ENCODE measurements at regions not wholly inside any gene's neighbourhood (a gene's known extent, or its start where the extent isn't known, plus 50 kb on each side); places are given as distances from the start of the nearest gene placed in this dataset.
A peak's percentile ranks its signal among the peaks of the same experiment; 100 is the strongest.

DNA sequence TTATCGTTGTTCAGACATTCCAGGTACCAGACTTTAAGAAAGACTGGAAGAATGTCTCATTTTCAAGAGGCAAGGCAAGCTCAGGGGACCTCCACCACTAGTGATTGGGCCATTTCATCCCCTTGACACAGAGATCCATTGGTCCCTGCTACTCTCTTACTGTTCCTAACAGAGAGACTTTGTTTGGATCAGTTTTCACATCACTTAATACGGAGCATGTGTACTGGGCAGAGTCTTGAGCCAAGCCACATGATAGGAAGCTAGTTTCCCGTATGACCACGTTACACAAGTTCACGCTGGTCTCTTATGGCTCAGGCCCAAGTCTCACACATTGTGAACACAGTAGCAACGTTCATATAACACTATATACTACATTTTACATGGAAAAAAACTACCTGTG, 269.9 kb downstream of the BAMBI start:
- TF ChIP-seq EZH2 (IDR thresholded peaks at IDR 0.05; ENCODE audit: insufficient read depth, low read length), result no peak
- TF ChIP-seq CTCF (IDR thresholded peaks at IDR 0.05; ENCODE audit: insufficient read depth, low read depth, low read length), result no peak
- H3K4me1 ChIP-seq (ENCODE audit: insufficient read depth, low read length), result peaks cover 14% of the 10 kb centered on the region
- no peaks in the 10 kb centered on the region for H3K36me3 ChIP-seq (ENCODE audit: insufficient read depth, low read length)
- no peaks in the 10 kb centered on the region for H3K27me3 ChIP-seq (ENCODE audit: insufficient read depth, low read length)
- peak overlapping the region; percentile 16 for H3K9ac ChIP-seq (ENCODE audit: low read length)
- H3K27me3 Mint-ChIP-seq (ENCODE audit: low read depth, unreplicated experiment), result no peaks in the 10 kb centered on the region
- FAIRE-seq (no peak), DNase-seq (ENCODE audit: low read depth) (peak; percentile 61)
- peak overlapping the region; percentile 52 for H3K4me2 ChIP-seq (ENCODE audit: low read length)
- H3K79me2 ChIP-seq (ENCODE audit: insufficient read depth, low read length), result no peaks in the 10 kb centered on the region
- peaks cover 16% of the 10 kb centered on the region for H3K4me1 Mint-ChIP-seq (ENCODE audit: low read depth, unreplicated experiment)
- H3K36me3 Mint-ChIP-seq (ENCODE audit: low read depth, unreplicated experiment), result no peaks in the 10 kb centered on the region
- H3K27ac ChIP-seq (ENCODE audit: low read depth, low read length), result peak overlapping the region; percentile 52
- H3K9me3 Mint-ChIP-seq (ENCODE audit: unreplicated experiment), result peaks cover 5% of the 10 kb centered on the region
- H3K4me3 ChIP-seq (ENCODE audit: insufficient read depth, low read depth, low read length), result no peak overlapping the region
- no peaks in the 10 kb centered on the region for H4K20me1 ChIP-seq (ENCODE audit: insufficient read depth, low read length)
- H3K9me3 ChIP-seq (ENCODE audit: insufficient read depth, low read depth, low read length), result no peaks in the 10 kb centered on the region
- H3K27ac Mint-ChIP-seq (ENCODE audit: unreplicated experiment), result no peak overlapping the region
- no peak overlapping the region for H3K4me3 Mint-ChIP-seq (ENCODE audit: unreplicated experiment)
- peak overlapping the region; percentile 12 for H2AFZ ChIP-seq (ENCODE audit: low read depth, low read length)

DNA sequence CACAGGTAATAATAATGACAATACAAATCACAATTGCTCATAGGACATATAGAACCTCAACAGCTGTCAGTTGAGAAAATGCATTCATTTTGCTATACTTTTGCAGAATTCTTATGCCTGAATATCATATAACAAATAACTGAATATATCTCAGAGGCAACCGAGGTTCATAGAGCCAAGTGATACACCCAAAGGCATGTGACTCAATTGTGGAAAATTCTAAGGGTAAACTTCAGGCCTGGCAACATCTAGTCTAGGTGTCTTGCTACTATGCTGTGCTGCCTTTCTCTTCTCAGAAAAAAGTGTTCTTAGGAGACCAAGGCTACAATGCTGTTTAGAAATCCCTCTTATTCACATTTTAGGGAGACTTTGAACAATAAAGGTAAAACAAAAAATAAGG, 270.7 kb downstream of the BAMBI start:
- no peak for TF ChIP-seq CTCF (IDR thresholded peaks at IDR 0.05; ENCODE audit: insufficient read depth, low read depth, low read length)
- TF ChIP-seq EZH2 (IDR thresholded peaks at IDR 0.05; ENCODE audit: insufficient read depth, low read length), result no peak
- peaks cover 14% of the 10 kb centered on the region for H3K4me1 ChIP-seq (ENCODE audit: insufficient read depth, low read length)
- H3K79me2 ChIP-seq (ENCODE audit: insufficient read depth, low read length), result no peaks in the 10 kb centered on the region

More for the DNA sequence above, 270.7 kb downstream of the BAMBI start:
- Histone ChIP-seq H3K4me2 (ENCODE audit: low read length) (no peak overlapping the region), H4K20me1 (ENCODE audit: insufficient read depth, low read length) (no peaks in the 10 kb centered on the region), H3K36me3 (ENCODE audit: insufficient read depth, low read length) (no peaks in the 10 kb centered on the region), H3K9ac (ENCODE audit: low read length) (no peak overlapping the region), H3K27me3 (ENCODE audit: insufficient read depth, low read length) (no peaks in the 10 kb centered on the region), H3K4me3 (ENCODE audit: insufficient read depth, low read depth, low read length) (no peak overlapping the region), H3K27ac (ENCODE audit: low read depth, low read length) (no peak overlapping the region), H3K9me3 (ENCODE audit: insufficient read depth, low read depth, low read length) (no peaks in the 10 kb centered on the region), H2AFZ (ENCODE audit: low read depth, low read length) (no peak overlapping the region)
- DNase-seq (ENCODE audit: low read depth) (no peak), FAIRE-seq (peak; percentile 56)
- Mint-ChIP-seq H3K36me3 (ENCODE audit: low read depth, unreplicated experiment) (no peaks in the 10 kb centered on the region), H3K4me3 (ENCODE audit: unreplicated experiment) (no peak overlapping the region), H3K27ac (ENCODE audit: unreplicated experiment) (no peak overlapping the region), H3K27me3 (ENCODE audit: low read depth, unreplicated experiment) (no peaks in the 10 kb centered on the region), H3K9me3 (ENCODE audit: unreplicated experiment) (peaks cover 3% of the 10 kb centered on the region), H3K4me1 (ENCODE audit: low read depth, unreplicated experiment) (peaks cover 19% of the 10 kb centered on the region)
